Astrocyte of the hippocampus (primary cell): ENCODE measurements at regions not wholly inside any gene's neighbourhood (a gene's known extent, or its start where the extent isn't known, plus 50 kb on each side); places are given as distances from the start of the nearest gene placed in this dataset.

Source experiments
- DNase-seq: peaks from one replicate; pipeline ENCODE4 v3.0.0; 2011; ENCODE audit warnings: low read depth, low spot score

- DNase-seq: no peak
Measured at GRCh38 chr10:113459626-113460280, 93.1 kb upstream of the HABP2 start.

DNA sequence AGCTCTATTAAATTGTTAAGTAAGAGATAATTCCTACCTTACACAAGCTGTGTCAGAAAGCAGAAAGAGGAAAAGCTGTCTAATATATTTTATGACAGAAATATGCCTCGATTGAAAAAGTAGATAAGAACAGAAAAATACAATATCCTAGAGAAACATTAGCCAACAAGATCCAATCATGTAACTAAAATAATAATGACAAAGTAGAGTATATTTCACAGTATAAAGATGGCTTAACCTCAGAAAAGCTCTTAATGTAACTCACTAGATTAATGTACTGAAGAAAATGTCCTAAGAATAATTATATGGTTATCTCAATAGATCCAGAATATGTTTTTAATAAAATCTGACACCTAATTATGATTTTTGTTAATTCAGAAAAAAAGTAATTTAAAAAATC lies 89.8 kb upstream of the HABP2 start:
- no peak for DNase-seq

GRCh38 chr10:113463777-113464176 lies 89.1 kb upstream of the HABP2 start:
- peak; percentile 65 for DNase-seq

- no peak for DNase-seq
Measured at GRCh38 chr10:113469796-113470195, 83.1 kb upstream of the HABP2 start.

DNA sequence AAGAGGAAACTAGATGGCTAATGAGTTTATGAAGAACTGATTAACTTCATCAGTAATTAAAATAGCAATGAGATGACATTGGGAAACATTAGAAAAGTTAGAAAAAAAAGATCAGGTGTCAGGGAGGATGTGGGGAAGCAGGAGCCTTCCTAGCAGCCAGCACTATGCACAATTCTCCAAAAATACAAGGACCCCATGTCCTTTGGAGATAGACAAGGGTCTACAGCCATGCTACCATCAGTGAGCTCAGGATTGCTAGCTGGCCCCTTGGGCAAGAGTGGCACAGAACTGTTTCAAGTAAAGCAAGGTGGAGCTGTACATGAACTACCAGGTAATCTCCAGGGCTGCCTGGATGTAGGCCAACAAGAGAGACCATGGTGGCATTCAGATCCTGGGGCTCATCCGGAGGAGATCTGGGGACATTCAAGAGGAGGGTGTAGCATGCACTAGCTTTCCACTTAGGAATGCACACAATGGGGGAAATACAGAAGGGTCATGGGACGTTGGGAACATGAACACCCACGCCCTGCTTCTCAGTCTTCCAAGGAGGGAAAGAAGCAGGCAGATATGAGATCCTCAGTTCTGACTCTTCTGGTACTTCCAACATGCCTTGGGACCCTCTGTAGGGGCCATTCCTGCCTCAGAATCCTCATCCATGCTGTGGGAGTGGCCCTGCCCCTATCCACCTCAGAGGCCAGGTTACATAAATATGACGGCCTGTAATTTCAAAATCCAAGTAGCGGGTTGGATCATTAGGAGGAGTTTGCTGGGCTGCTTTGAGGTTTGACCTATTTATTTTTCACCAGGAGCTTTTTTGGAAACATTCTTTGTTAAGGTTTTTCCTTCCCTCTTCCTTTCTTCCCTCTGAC lies 82.2 kb upstream of the HABP2 start:
- no peak for DNase-seq

GRCh38 chr10:113471241-113471996 lies 81.4 kb upstream of the HABP2 start:
- no peak for DNase-seq

- DNase-seq: no peak
Measured at GRCh38 chr10:113473011-113473410, 79.8 kb upstream of the HABP2 start.

DNA sequence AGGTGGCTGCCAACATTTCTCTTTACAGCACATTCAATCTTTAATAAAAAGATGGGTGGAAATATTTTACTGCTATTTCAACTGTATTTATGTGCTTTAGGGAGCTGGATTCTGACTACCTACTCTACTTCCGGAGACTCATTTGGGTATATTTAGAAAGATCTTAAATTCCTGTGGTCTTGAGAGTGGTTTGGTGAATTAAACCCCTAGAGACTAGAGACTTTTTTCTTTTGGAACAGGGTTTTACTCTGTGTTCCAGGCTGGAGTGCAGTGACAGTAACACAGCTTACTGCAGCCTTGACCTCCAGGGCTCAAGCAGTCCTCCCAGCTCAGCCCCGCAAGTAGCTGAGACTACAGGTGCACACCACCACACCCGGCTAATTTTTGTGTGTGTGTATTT lies 79.0 kb upstream of the HABP2 start:
- peak; percentile 69 for DNase-seq

DNA sequence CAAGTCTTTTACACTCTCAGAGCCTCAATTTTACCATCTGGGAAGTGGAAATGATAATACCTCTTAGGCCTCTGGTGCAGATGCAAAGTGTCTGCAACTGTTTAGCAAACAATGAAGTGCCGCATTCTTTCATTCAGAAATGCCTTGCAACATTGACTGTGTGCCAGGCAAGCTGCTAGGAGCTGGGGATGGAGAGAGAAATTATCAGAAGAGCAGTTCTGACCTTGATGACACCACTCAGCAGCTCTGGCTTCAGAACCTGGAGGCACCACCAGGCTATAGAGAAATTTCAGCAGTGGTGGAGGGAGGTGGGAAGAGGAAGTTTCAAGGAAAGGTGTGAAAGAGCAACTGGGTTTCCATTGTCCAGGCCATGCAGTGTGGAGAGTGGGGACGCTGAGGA lies 78.1 kb upstream of the HABP2 start:
- peak; percentile 50 for DNase-seq

GRCh38 chr10:113475381-113475807 lies 77.5 kb upstream of the HABP2 start:
- DNase-seq: peak; percentile 95

DNA sequence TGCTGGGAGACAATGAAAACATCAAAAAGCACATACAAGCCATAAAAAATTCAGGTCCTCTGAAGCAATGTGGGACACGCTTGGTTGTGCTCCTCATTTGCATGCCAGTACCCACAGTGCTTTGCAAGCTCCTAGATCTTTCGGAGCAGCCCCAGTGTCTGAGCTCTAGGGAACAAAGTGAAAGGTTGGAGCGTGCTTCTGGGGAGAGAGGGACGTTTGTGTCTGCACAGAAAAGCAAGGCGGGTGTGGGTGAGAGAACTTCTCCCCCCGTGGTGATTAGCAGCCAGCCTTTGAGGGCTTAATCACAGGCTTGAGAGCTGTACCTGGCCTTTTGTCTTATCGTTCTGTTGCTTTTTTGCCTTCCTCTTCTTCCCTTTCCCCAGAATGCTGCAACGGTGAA lies 76.7 kb upstream of the HABP2 start:
- peak; percentile 51 for DNase-seq

GRCh38 chr10:113476673-113477072 lies 76.2 kb upstream of the HABP2 start:
- no peak for DNase-seq

GRCh38 chr10:113477451-113477850 lies 75.4 kb upstream of the HABP2 start:
- DNase-seq: no peak

DNA sequence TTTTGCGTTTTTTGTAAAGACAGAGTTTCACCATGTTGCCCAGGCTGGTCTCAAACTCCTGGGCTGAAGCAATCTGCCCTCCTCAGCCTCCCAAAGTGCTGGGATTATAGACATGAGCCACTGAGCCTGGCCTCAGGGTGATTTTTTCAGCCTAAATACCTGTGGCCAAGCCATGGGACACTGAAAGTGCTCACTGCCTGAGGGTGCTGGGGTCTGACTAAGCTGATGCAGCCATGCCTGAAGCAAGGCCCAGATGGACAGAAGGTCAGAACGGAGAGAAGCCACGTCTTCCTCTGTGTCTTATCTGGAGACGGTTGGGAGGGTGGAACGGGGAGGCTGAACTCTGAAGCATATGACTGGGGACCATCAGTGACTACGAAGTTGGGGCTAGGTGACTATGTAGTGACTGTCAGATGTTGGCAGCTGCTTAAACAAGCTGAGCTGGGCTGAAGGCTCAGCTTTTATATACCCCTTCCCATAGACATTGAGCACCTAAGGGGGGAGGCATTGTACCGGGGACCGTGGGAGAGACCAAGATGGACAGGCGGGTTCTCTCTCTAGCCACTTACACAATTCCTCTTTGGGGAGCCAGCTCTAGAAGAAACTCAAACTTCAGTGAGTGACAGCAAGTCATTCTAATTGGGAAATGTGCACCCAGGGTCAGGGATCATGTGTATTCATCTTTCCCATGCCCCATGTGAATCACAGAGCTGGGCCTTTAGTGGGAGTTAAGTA lies 73.3 kb upstream of the HABP2 start:
- DNase-seq: no peak

DNA sequence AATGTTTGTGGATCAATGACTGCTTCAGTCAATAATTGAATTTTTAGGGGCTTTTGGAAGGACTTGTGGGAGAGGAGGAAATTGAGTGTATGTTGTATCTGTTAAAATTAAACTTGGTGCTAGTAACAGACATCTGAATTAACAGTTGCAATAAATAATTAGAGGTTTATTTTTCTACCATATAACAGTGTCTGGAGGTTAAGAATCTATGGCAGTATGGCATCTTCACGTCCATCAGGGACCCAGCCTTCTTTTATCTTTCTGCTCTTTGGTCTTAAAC lies 72.8 kb upstream of the HABP2 start:
- no peak for DNase-seq

GRCh38 chr10:113480851-113481502 lies 71.9 kb upstream of the HABP2 start:
- DNase-seq: no peak

GRCh38 chr10:113484487-113484886 lies 68.4 kb upstream of the HABP2 start:
- DNase-seq: no peak

DNA sequence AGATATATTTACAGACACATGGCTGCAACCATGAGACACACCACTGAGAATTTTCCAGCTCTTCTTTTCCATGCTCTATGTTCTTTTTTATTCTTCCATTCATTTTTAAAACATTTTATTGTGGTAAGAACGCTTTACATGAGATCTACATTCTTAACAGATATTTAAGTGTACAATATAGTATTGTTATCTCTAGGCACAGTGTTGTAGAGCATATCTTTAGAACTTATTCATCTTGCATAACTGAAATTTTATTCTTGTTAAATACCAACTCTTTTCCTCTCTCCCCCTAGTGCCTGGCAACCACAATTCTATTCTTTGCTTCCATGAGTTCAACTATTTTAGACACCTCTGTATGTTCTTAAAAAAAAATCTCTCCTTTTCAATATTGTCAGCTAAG lies 67.1 kb upstream of the HABP2 start:
- DNase-seq: no peak

DNA sequence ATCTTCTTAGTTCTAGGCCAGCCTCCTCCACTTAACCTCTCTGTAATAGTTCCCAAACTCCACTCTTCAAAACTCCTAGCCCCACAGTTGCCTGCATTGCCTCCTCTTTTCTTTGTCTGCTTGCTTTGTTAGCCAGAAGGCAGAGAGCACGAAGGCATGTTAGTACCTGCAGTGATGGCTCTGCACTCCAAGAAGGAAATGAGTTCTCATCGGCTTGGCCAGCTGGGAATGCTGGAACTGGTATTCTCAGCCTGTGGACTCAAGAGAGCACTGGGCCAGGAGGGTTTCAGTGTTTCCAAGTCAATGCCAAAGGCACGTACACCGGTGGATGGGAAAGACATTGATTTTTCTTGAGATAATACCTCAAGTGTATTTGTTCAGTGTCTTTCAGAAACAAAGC lies 66.3 kb upstream of the HABP2 start:
- DNase-seq: no peak

DNA sequence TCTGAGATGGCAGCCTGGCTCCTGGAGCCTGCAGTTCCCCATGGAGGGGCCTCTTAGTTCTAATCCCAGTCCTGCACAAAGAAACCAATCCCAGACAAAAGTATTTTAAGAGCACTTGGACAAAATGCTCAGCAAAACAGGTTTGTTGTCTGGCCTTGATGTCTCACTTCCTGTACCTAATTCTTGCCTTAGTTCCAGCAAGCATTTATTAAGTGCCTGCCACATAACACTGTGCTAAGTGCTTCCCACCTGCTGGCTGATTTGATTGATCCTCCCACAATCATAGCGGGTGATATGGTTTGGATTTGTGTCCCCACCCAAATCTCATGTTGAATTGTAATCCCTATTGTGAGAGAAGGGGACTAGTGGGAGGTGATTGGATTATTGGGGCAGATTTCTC lies 65.7 kb upstream of the HABP2 start:
- DNase-seq: no peak

GRCh38 chr10:113488186-113488585 lies 64.7 kb upstream of the HABP2 start:
- no peak for DNase-seq
